HG03159 (cell line): ENCODE measurements at regions not wholly inside any gene's neighbourhood (a gene's known extent, or its start where the extent isn't known, plus 50 kb on each side); places are given as distances from the start of the nearest gene placed in this dataset.

ENCODE experiments used
- ATAC-seq: cut with Tn5 transposase; IDR thresholded peaks from one replicate; pipeline ENCODE4 v1.9.1; 2021; ENCODE audit warnings: mild to moderate bottlenecking, moderate library complexity; ENCODE audit not compliant: unreplicated experiment

DNA sequence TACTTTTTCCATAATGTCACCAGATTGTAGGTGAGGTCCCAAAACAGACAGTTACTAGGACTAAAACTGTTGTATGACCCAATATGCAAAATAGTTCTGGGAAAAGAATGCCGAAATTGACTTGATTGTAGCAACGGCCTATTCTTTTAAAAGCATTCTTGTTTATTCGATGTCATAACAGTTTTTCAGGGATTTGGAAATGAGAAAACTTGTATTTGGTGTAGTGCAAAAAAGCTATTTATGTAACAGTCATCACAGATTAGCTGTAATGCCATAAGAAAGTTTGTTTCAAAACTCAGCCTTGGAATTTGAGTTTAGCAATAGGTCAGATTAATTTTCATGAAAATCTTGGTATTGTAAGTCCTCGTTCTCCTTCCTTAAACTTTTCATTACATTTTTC lies 69.2 kb upstream of the DIAPH2 start:
- ATAC-seq = no peak

DNA sequence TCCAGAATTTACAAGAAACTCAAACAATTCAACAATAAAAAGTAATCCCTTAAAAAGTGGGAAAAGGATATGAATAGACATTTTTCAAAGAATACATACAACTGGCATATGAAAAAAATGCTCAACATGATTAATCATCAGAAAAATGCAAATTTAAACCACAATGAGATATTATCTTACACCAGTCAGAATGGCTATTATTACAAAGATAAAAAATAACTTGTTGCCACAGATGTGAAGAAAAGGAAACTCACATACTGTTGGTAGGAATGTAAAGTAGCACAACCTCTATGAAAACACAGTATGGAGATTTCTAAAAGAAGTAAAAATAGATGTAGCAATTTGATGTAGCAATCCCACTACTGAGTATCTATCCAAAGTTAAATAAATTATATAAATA lies 65.1 kb upstream of the DIAPH2 start:
- ATAC-seq = no peak

DNA sequence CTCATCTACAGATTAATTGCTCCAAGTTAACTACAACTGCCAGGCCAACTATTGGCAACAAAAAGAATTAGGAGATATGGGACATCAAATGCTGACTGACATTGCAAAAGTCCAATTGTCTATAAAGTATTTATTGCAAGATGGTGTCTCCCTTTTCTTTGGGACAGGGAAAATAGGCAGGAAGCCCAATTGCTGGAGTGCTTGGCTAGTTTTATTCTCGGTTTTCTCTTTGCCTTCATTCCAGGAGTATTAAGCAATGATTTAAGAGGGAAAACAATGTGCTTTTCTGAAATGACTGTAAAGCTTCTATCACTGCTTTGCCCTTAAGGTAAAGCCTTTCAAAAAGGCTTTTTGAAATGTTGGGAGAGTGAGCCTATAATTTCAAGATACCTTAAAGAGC lies 62.8 kb upstream of the DIAPH2 start:
- no peak for ATAC-seq
